GM18909 (cell line): ENCODE measurements at regions not wholly inside any gene's neighbourhood (a gene's known extent, or its start where the extent isn't known, plus 50 kb on each side); places are given as distances from the start of the nearest gene placed in this dataset.

Experiments
- ATAC-seq: cut with Tn5 transposase; IDR thresholded peaks from one replicate; pipeline ENCODE4 v1.9.1; 2021; ENCODE audit warnings: mild to moderate bottlenecking; ENCODE audit not compliant: unreplicated experiment, poor library complexity

GRCh38 chr3:189449084-189449483, 182.1 kb upstream of the TP63 start:
- no peak for ATAC-seq

GRCh38 chr3:189455009-189455408, 176.2 kb upstream of the TP63 start:
- no peak for ATAC-seq

DNA sequence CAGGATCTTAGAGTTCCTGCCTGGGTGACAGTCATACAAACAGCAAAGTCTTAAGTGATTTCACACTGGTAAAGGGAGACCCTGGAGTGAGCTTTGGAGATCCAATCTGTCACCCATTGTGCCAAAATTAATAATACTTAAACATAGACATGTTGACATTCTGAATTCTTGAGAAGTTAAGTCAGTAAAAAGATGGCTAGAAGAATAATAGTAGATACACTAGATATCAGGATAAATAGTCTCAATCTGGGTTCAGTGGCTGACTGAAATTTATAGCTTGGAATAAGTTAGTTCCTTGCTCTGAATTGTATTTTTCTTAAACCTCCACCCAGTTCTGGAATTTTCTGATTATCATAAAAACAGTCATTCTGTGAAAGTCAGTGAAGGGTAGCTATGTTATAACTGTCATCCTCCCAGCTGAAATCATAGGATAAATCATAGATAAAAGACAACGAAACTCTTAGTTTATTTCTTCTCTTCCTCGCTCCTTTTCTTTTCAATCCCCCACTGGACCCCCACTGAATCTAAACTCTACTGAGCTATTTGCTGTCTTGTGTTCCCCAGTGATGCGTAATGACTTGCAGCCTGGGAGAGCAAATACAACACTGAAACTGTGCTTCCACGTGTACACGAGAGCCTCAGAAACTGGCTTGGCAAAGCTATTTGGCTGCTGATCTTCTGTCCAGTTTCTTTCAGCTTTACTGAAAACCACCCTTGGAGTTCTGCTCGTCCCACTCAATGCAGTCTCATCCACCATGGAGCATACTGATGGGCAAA, 175.4 kb upstream of the TP63 start:
- no peak for ATAC-seq

DNA sequence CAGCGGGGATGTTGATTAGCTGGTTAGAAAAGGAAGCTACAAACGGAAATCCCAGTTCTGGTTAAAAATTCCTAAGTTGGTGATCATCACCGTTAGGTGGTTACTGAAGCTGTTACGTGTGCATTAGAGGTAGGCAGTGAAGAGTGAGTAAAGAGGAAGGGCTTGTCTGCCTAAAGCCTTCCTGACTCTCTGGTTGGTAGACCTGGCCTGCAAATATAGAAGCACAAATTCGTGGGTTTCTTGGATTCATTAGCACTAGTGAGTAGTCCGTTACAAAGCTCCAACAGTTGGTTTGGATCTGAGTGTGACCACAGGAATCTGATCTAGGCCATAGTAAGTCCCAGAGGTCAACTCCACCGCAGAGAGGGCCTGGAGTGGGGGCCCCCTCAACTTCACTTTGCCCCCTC, 174.0 kb upstream of the TP63 start:
- no peak for ATAC-seq

GRCh38 chr3:189457631-189458412, 173.4 kb upstream of the TP63 start:
- no peak for ATAC-seq

DNA sequence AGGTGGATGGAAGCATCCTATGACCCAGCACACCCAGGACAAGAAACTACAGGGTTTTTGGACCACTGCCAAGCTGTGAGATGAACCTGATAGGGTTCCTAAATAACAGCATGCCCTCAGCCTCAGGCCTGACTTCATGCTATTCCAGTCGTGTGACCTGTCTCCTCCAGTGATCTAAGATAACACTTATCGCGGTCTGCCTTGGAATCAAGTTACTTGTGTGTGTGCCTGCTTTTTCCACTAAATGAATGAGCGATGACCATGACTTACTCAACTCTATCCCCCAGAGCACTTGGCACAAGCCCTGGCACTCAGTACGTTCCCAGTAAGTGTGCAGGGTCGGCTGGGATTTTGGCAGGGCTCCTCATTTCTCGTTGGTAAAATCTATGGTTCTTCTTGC, 172.7 kb upstream of the TP63 start:
- ATAC-seq = no peak

GRCh38 chr3:189459231-189459630, 172.0 kb upstream of the TP63 start:
- no peak for ATAC-seq

GRCh38 chr3:189460511-189460910, 170.7 kb upstream of the TP63 start:
- no peak for ATAC-seq

DNA sequence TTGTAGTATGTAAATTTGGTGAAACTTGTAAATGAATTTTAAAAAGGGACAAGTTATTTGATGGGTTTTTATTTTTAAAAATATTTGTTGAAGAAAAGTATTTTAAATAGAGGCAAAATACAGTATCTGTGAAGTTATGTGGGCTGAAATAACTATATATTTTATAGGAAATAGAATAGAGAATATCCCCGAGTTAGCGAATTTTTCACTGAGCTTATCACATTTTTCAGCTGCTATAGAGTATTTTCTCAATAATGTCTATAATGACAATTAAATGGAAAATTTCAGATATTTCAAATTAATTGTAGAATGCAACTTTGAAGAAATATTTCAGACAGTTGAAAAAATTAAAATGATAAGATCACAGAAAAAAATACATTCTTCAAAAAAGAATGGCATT, 166.4 kb upstream of the TP63 start:
- ATAC-seq = no peak

- no peak for ATAC-seq
Observed at GRCh38 chr3:189466004-189466403, 165.2 kb upstream of the TP63 start.

- ATAC-seq = no peak
Observed at GRCh38 chr3:189467451-189467850, 163.7 kb upstream of the TP63 start.

- no peak for ATAC-seq
Observed at GRCh38 chr3:189474944-189475343, 156.2 kb upstream of the TP63 start.

DNA sequence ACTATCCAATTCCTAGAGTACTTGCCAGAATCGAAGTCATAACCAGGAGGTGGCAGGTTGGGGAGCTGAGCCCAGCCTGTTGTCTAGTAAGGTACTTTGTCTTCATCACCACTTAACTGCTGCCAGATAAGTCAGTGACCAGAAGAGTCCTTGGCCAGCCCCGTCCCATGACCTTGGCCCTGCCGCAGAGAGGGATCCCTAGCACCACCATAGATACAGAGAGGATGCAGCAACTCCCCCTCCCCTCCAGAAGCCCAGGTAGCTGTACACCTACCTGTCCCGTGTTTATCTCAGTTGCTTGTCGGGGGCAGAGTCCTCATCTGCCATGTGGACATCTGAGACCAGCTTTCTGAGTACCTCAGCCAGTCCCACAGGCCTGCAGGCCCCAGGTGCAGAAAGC, 153.6 kb upstream of the TP63 start:
- no peak for ATAC-seq

DNA sequence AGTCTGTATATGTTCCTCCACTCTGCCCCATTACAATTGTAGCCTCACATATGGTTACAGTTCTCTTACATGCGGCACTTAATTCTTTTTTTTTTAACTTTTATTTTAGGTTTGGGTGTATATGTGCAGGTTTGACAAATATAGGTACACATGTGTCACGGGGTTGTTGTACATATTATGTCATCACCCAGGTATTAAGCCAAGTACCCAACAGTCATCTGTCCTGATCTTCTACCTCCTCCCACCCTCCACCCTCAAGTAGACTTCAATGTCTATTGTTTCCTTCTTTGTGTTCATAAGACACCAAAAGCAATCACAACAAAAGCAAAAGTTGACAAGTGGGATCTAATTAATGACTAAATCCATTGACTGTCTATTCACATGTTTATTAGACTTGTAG, 144.6 kb upstream of the TP63 start:
- ATAC-seq = no peak

DNA sequence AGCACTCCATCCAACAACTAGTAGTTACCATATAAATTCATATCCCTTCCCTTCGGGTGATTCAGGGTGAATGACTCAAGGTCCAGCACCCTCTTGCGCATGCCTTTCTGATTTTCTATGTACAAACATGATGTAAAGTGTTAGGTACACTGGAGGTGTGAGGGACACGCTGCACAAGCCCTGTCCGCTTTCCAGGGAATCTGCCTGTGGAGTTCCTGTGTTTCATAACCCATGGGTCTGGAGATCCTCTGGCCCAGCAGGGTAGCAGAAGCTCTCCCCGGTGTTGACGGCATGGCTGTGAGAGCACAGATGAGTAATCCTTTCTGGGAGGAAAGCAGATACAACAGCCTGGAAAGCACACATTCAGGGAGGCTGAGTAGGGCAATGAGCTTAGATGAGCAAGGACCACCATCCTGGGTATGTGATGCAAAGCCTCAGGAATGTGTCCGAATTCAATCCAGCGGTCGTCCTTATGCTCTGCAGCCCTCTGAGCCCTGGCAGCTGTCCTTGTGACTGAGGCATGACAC, 142.9 kb upstream of the TP63 start:
- ATAC-seq = no peak

DNA sequence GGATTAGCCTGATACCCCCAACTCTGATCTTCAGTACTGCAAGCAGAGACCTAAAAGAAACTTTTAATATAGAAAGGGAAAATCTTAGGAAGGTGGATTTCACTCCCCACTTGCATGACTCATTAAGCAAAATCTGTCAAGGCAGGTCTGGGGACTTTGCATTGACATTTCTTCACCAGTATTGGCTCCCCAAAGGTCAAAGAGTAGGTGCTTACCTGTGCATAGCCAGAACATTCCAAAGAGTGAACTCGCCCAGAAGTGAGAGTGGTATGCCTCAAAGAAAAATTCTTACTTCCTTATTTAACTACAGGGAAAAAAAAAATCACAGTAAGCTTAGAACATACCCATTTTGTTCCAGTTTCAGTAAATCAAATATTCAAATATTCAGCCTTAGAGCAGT, 140.9 kb upstream of the TP63 start:
- no peak for ATAC-seq

- no peak for ATAC-seq
Observed at GRCh38 chr3:189490749-189491148, 140.4 kb upstream of the TP63 start.

- no peak for ATAC-seq
Observed at GRCh38 chr3:189491831-189492230, 139.4 kb upstream of the TP63 start.

DNA sequence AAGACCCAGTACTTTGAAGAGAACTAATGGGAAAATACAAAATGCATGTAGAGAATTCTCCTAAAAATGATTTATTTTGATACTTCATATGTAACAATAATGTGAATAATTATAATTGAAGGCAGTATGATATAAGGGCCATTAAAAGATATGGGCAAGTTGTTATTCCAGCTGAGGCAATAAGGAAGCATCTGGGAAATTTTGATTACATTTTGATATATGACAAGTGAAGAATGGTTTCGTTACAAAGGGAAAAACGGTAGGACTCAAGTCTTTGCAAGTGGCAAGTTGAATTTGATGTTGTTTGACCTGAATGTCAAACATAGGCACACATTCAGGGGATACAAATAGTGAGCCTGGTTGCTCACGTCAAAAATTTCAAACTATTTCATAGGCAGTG, 137.9 kb upstream of the TP63 start:
- no peak for ATAC-seq

DNA sequence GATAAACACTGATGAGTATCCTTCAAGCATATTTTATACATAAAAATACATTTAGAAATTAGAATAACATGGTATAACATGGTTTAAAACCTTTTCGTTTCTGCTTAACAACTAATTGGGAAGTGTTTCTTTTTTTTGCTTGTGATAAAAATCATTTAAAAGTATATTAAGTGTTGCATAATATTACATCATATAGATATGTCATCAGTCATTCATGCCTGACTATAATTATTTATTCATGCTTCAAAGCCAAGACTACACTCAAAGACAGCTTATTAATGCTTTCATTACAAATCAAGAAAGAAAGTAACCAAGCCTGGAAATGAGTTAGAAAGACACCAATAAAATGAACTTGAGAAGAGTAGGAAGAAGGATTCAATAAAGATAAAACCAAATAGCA, 136.6 kb upstream of the TP63 start:
- ATAC-seq = no peak

GRCh38 chr3:189496375-189497138, 134.6 kb upstream of the TP63 start:
- no peak for ATAC-seq
